Right atrium auricular region (tissue), 2 donors: ENCODE measurements at regions not wholly inside any gene's neighbourhood (a gene's known extent, or its start where the extent isn't known, plus 50 kb on each side); places are given as distances from the start of the nearest gene placed in this dataset.

ENCODE experiments used
- DNase-seq: peaks from one replicate; pipeline ENCODE4 v3.0.0-alpha.2; 2019; ENCODE audit warnings: low spot score
- H3K27ac ChIP-seq, 2 donors: fragments of 200-600 bp; sonication (generic); 1 replicate in 1 of 2; 2 replicates in 1 of 2; pipeline ENCODE4 v1.5.1; 2016 to 2019
- H3K27me3 ChIP-seq, 2 donors: fragments of 200-600 bp; sonication (generic); one replicate each; pipeline versions ENCODE4 v1.5.1 to v1.6.0; 2017 to 2019
- H3K36me3 ChIP-seq: fragments of 200-600 bp; sonication (generic); one replicate; pipeline ENCODE4 v1.5.1; 2016
- H3K4me1 ChIP-seq, 2 donors: fragments of 200-600 bp; sonication (generic); one replicate each; pipeline versions ENCODE4 v1.5.1 to v1.6.0; 2017 to 2019
- H3K4me3 ChIP-seq, 2 donors: fragments of 200-600 bp; sonication (generic); 1 replicate in 1 of 2; 2 replicates in 1 of 2; pipeline ENCODE4 v1.5.1; 2017 to 2019; ENCODE audit warnings: mild to moderate bottlenecking in 1 of 2, moderate library complexity in 1 of 2
- H3K9me3 ChIP-seq, 2 donors: fragments of 200-600 bp; sonication (generic); one replicate each; pipeline ENCODE4 v1.5.1; 2019
- TF ChIP-seq, protein P1 (sequence below), 2 donors: fragments of 200-600 bp; sonication (generic); IDR thresholded peaks; one replicate each; pipeline ENCODE4 v1.5.1; 2019; ENCODE audit warnings: antibody characterized with exemption in 2 of 2

DNA sequence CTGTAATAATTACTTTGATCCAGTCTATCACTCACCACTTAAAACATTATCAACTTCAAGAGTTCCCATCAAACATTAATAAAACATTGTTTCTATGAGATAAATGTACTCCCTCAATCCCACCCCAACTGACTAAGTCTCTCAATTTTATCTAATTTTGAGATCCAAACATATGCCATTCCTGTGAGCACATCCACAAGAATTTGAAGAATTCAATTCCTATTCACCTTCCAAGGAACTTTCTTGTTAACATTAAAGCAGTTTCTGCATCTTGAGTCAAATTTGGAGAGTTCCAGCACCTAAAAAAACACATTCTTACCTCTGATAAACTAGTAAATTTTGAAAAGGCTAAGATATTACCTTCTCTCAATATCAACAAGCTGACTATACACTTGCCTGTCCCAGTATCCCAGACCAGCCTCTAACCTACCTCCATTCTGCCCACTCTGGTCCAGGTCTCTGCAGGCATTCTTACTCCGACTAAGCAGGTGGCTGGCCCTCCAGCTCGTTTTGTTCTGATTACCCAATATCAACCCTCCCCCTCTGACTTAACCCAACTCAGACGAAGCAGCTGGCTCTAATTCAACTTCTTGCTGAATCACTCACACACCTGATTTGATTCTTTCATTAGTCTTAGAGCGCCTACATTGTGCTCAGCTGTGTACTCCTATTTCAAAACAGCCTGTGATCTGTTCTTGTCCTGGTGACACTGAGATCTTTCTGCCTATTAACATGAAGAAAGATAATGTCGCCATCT lies 275.2 kb downstream of the IPMK start:
- Histone ChIP-seq H3K4me3 (no peak overlapping the region), H3K4me1 (no peaks in the 10 kb centered on the region), H3K9me3 (no peaks in the 10 kb centered on the region), H3K36me3 (no peaks in the 10 kb centered on the region), H3K27ac (no peak overlapping the region), H3K27me3 (no peaks in the 10 kb centered on the region)
- TF ChIP-seq, protein P1, sequence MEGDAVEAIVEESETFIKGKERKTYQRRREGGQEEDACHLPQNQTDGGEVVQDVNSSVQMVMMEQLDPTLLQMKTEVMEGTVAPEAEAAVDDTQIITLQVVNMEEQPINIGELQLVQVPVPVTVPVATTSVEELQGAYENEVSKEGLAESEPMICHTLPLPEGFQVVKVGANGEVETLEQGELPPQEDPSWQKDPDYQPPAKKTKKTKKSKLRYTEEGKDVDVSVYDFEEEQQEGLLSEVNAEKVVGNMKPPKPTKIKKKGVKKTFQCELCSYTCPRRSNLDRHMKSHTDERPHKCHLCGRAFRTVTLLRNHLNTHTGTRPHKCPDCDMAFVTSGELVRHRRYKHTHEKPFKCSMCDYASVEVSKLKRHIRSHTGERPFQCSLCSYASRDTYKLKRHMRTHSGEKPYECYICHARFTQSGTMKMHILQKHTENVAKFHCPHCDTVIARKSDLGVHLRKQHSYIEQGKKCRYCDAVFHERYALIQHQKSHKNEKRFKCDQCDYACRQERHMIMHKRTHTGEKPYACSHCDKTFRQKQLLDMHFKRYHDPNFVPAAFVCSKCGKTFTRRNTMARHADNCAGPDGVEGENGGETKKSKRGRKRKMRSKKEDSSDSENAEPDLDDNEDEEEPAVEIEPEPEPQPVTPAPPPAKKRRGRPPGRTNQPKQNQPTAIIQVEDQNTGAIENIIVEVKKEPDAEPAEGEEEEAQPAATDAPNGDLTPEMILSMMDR (IDR thresholded peaks at IDR 0.05) = no peak
- DNase-seq = no peak

DNA sequence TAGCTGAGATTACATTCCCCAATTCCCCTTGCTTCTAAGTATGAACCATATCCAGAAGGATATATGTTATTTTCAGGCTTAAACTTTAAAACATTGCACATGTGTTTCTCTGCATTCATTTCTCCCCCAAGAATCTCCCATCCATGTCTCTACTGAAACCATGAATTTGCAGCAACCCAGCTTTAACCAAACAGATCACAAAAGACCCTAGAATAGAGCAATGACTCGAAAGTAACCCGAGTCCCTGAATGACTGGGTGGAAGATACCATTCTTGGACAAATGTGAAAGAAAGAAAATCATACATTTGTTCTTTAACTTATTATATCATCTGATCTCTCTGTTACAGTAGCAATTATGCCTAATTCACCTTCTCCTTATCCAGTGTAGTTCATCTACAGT lies 278.7 kb downstream of the IPMK start:
- TF ChIP-seq, protein P1 (IDR thresholded peaks at IDR 0.05) = no peak
- no peaks in the 10 kb centered on the region for H3K4me1 ChIP-seq
- H3K36me3 ChIP-seq = no peaks in the 10 kb centered on the region
- no peak for DNase-seq
- no peaks in the 10 kb centered on the region for H3K27me3 ChIP-seq
- H3K27ac ChIP-seq = no peak overlapping the region
- H3K4me3 ChIP-seq = no peak overlapping the region
- H3K9me3 ChIP-seq = no peaks in the 10 kb centered on the region

- Histone ChIP-seq H3K27ac (no peak overlapping the region), H3K27me3 (no peaks in the 10 kb centered on the region), H3K4me1 (no peaks in the 10 kb centered on the region), H3K9me3 (no peaks in the 10 kb centered on the region), H3K4me3 (no peak overlapping the region), H3K36me3 (no peaks in the 10 kb centered on the region)
- DNase-seq = no peak
- TF ChIP-seq, protein P1 (IDR thresholded peaks at IDR 0.05) = no peak
Observed at GRCh38 chr10:57987055-57987721, 280.5 kb downstream of the IPMK start.

DNA sequence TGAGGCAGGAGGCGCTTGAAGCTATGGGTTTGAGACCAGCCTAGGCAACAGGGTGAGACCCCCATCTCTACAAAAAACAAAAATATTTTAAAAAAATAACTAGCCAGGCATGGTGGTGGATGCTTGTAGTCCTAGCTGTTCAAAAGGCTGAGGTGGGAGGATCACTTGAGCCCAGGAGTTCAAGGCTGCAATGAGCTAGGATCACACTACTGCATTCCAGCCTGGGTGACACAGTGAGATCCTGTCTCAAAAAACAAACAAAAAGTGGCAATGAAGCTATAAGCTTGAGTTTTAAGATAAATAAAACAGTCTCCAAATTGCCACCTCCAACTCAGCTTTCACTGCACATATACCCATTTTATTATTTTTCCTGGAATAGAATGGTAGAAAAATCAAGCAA lies 281.3 kb downstream of the IPMK start:
- Histone ChIP-seq H3K27me3 (no peaks in the 10 kb centered on the region), H3K36me3 (no peaks in the 10 kb centered on the region), H3K27ac (no peak overlapping the region), H3K9me3 (no peaks in the 10 kb centered on the region), H3K4me3 (no peak overlapping the region), H3K4me1 (no peaks in the 10 kb centered on the region)
- no peak for DNase-seq
- TF ChIP-seq, protein P1 (IDR thresholded peaks at IDR 0.05) = no peak

DNA sequence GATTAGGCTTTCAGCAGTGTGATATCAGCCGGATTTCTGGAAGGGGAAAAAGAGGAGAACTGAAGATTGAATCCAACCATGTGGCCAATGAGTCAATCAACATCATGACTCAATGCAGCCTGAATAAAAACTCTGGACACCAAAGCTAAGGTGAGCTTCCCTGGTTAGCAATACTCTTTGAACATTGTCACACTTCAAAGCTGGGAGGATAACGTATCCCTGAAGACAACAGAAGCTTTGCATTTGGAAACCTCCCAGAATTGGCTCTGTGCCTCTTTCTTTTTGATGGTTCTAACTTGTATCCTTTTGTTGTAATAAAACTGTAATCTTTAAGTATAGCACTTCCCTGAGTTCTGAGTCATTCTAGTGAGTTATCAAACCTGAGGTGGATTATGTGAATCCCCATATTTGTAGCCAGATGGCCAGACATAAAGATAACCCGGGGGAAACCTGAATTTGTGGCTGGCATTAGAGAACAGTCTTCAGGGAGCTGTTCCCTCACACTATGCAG lies 284.4 kb downstream of the IPMK start:
- Histone ChIP-seq H3K4me3 (no peak overlapping the region), H3K27me3 (no peaks in the 10 kb centered on the region), H3K36me3 (no peaks in the 10 kb centered on the region), H3K4me1 (no peaks in the 10 kb centered on the region), H3K9me3 (no peaks in the 10 kb centered on the region), H3K27ac (no peak overlapping the region)
- TF ChIP-seq, protein P1 (IDR thresholded peaks at IDR 0.05) = no peak
- DNase-seq = no peak
